ENCODE measurements at regions not wholly inside any gene's neighbourhood (a gene's known extent, or its start where the extent isn't known, plus 50 kb on each side); places are given as distances from the start of the nearest gene placed in this dataset.

- DNase-seq (ENCODE audit: low spot score) = no peak
Measured at GRCh38 chr5:163360656-163361055, 76.7 kb upstream of the CCNG1 start.

- DNase-seq (ENCODE audit: low spot score) = no peak
Measured at GRCh38 chr5:163361450-163361849, 75.9 kb upstream of the CCNG1 start.

GRCh38 chr5:163362840-163363371, 74.5 kb upstream of the CCNG1 start:
- DNase-seq (ENCODE audit: low spot score) = no peak

- no peak for DNase-seq (ENCODE audit: low spot score)
Measured at GRCh38 chr5:163363389-163363788, 74.0 kb upstream of the CCNG1 start.

GRCh38 chr5:163366757-163367156, 70.6 kb upstream of the CCNG1 start:
- no peak for DNase-seq (ENCODE audit: low spot score)

- DNase-seq (ENCODE audit: low spot score) = no peak
Measured at GRCh38 chr5:163369776-163370385, 67.5 kb upstream of the CCNG1 start.

GRCh38 chr5:163373436-163374084, 63.8 kb upstream of the CCNG1 start:
- DNase-seq (ENCODE audit: low spot score) = peak; percentile 27

GRCh38 chr5:163377982-163378381, 59.4 kb upstream of the CCNG1 start:
- no peak for DNase-seq (ENCODE audit: low spot score)

- DNase-seq (ENCODE audit: low spot score) = peak; percentile 84
Measured at GRCh38 chr5:163379298-163380155, 57.9 kb upstream of the CCNG1 start.

- peak; percentile 4 for DNase-seq (ENCODE audit: low spot score)
Measured at GRCh38 chr5:163381832-163382231, 55.6 kb upstream of the CCNG1 start.

GRCh38 chr5:163383754-163384153, 53.6 kb upstream of the CCNG1 start:
- DNase-seq (ENCODE audit: low spot score) = no peak

GRCh38 chr5:163384669-163385068, 52.7 kb upstream of the CCNG1 start:
- no peak for DNase-seq (ENCODE audit: low spot score)

- no peak for DNase-seq (ENCODE audit: low spot score)
Measured at GRCh38 chr5:163385271-163385670, 52.1 kb upstream of the CCNG1 start.

GRCh38 chr5:163385824-163386223, 51.6 kb upstream of the CCNG1 start:
- DNase-seq (ENCODE audit: low spot score) = no peak

- DNase-seq (ENCODE audit: low spot score) = no peak
Measured at GRCh38 chr5:163386352-163386751, 51.0 kb upstream of the CCNG1 start.

GRCh38 chr5:163387589-163388343, 49.6 kb upstream of the CCNG1 start:
- DNase-seq (ENCODE audit: low spot score) = no peak
